ENCODE measurements at regions not wholly inside any gene's neighbourhood (a gene's known extent, or its start where the extent isn't known, plus 50 kb on each side); places are given as distances from the start of the nearest gene placed in this dataset.
A peak's percentile ranks its signal among the peaks of the same experiment; 100 is the strongest.

- Histone ChIP-seq H3K9ac (ENCODE audit: insufficient read depth, low read length, poor library complexity, severe bottlenecking) (no peak overlapping the region), H3K4me2 (replicated peaks; ENCODE audit: extremely low read depth, low read length, poor library complexity, severe bottlenecking) (no peak overlapping the region), H3K79me2 (ENCODE audit: insufficient read depth, low read length) (no peaks in the 10 kb centered on the region), H3K4me1 (ENCODE audit: control insufficient read depth in 1 of 2, insufficient read depth in 2 of 2, low read length in 2 of 2) (no peaks in the 10 kb centered on the region), H3K4me3 (replicated peaks in 1 of 3; ENCODE audit: low read depth in 2 of 3, low read length in 3 of 3) (no peak overlapping the region), H3K27me3 (ENCODE audit: control insufficient read depth in 2 of 2, insufficient read depth in 2 of 2, low read length in 2 of 2) (no peaks in the 10 kb centered on the region), H3K36me3 (replicated peaks in 1 of 2; ENCODE audit: control insufficient read depth in 1 of 2, insufficient read depth in 2 of 2, low read length in 2 of 2) (no peaks in the 10 kb centered on the region), H3K9me3 (replicated peaks in 1 of 2; ENCODE audit: control insufficient read depth in 1 of 2, insufficient read depth in 1 of 2, low read length in 2 of 2) (no peaks in the 10 kb centered on the region), H2AFZ (ENCODE audit: insufficient read depth, low read depth, low read length, poor library complexity, severe bottlenecking) (no peak overlapping the region), H3K27ac (ENCODE audit: low read depth in 1 of 2, low read length in 2 of 2) (no peak overlapping the region), H4K20me1 (ENCODE audit: insufficient read depth, low read length) (no peaks in the 10 kb centered on the region)
- Mint-ChIP-seq H3K27ac (no peak overlapping the region), H3K9me3 (peaks cover 0 to 9% (median 0%) of the 10 kb centered on the region in 7 donors), H3K36me3 (no peaks in the 10 kb centered on the region), H3K27me3 (ENCODE audit: low read depth in 3 of 3) (no peaks in the 10 kb centered on the region), H3K4me1 (no peaks in the 10 kb centered on the region), H3K4me3 (no peak overlapping the region)
- TF ChIP-seq CTCF (IDR thresholded peaks at IDR 0.05): no peak
- no peak for DNase-seq
- WGBS (ENCODE audit: insufficient coverage): no CpG with 5 or more reads among the region's 1 CpG
- intact Hi-C loops (cut with micrococcal nuclease): no loop called here
These were observed 706.6 kb downstream of the CBLN2 start for GRCh38 chr18:71837547-71837946.

- intact Hi-C loops (cut with micrococcal nuclease): no loop called here
- H3K9ac ChIP-seq (ENCODE audit: insufficient read depth, low read length, poor library complexity, severe bottlenecking): no peak overlapping the region
- Mint-ChIP-seq H3K36me3 (no peaks in the 10 kb centered on the region), H3K27me3 (ENCODE audit: low read depth in 3 of 3) (no peaks in the 10 kb centered on the region), H3K4me1 (no peaks in the 10 kb centered on the region), H3K27ac (peak overlapping the region in 1 of 7 donors; percentile 62), H3K4me3 (no peak overlapping the region), H3K9me3 (peaks cover 0 to 11% (median 0%) of the 10 kb centered on the region in 7 donors)
- no peaks in the 10 kb centered on the region for H4K20me1 ChIP-seq (ENCODE audit: insufficient read depth, low read length)
- H3K4me3 ChIP-seq (replicated peaks in 1 of 3; ENCODE audit: low read depth in 2 of 3, low read length in 3 of 3): no peak overlapping the region
- no peaks in the 10 kb centered on the region for H3K79me2 ChIP-seq (ENCODE audit: insufficient read depth, low read length)
- no peak for DNase-seq
- no peak overlapping the region for H2AFZ ChIP-seq (ENCODE audit: insufficient read depth, low read depth, low read length, poor library complexity, severe bottlenecking)
- no peak overlapping the region for H3K27ac ChIP-seq (ENCODE audit: low read depth in 1 of 2, low read length in 2 of 2)
- WGBS (ENCODE audit: insufficient coverage): no CpG with 5 or more reads among the region's 13 CpGs
- TF ChIP-seq CTCF (IDR thresholded peaks at IDR 0.05): no peak
- no peaks in the 10 kb centered on the region for H3K36me3 ChIP-seq (replicated peaks in 1 of 2; ENCODE audit: control insufficient read depth in 1 of 2, insufficient read depth in 2 of 2, low read length in 2 of 2)
- H3K4me2 ChIP-seq (replicated peaks; ENCODE audit: extremely low read depth, low read length, poor library complexity, severe bottlenecking): no peak overlapping the region
- H3K27me3 ChIP-seq (ENCODE audit: control insufficient read depth in 2 of 2, insufficient read depth in 2 of 2, low read length in 2 of 2): no peaks in the 10 kb centered on the region
- no peaks in the 10 kb centered on the region for H3K4me1 ChIP-seq (ENCODE audit: control insufficient read depth in 1 of 2, insufficient read depth in 2 of 2, low read length in 2 of 2)
- H3K9me3 ChIP-seq (replicated peaks in 1 of 2; ENCODE audit: control insufficient read depth in 1 of 2, insufficient read depth in 1 of 2, low read length in 2 of 2): no peaks in the 10 kb centered on the region
These were observed 711.1 kb downstream of the CBLN2 start for GRCh38 chr18:71832946-71833617.

All from CD14-positive monocyte (primary cell).